HFFc6 (cell line): ENCODE measurements at regions not wholly inside any gene's neighbourhood (a gene's known extent, or its start where the extent isn't known, plus 50 kb on each side); places are given as distances from the start of the nearest gene placed in this dataset.
A peak's percentile ranks its signal among the peaks of the same experiment; 100 is the strongest.

ENCODE experiments used
- DNase-seq: peaks from one replicate; pipeline ENCODE4 v3.0.0-alpha.2; 2018
- H3K27ac Mint-ChIP-seq: 2 replicates; pipeline ENCODE4 v1.8.0; 2020; ENCODE audit warnings: mild to moderate bottlenecking, mixed read lengths
- H3K27me3 Mint-ChIP-seq: 2 replicates; pipeline ENCODE4 v1.8.0; 2021; ENCODE audit warnings: mild to moderate bottlenecking, moderate library complexity, mixed read lengths; ENCODE audit not compliant: insufficient read depth
- H3K36me3 Mint-ChIP-seq: 2 replicates; pipeline ENCODE4 v1.8.0; 2021; ENCODE audit warnings: low read depth, mixed read lengths
- H3K4me1 Mint-ChIP-seq: 2 replicates; pipeline ENCODE4 v1.8.0; 2020; ENCODE audit warnings: low read depth, mixed read lengths
- H3K4me3 Mint-ChIP-seq: 2 replicates; pipeline ENCODE4 v1.8.0; 2020; ENCODE audit warnings: mild to moderate bottlenecking, moderate library complexity, mixed read lengths
- H3K9me3 Mint-ChIP-seq: 2 replicates; pipeline ENCODE4 v1.8.0; 2020; ENCODE audit warnings: mild to moderate bottlenecking, mixed read lengths
- CTCF ChIP-seq: fragments of 200-600 bp; sonication (generic); IDR thresholded peaks from 2 replicates; pipeline ENCODE4 v1.5.0; 2021; ENCODE audit warnings: antibody characterized with exemption, mild to moderate bottlenecking

DNA sequence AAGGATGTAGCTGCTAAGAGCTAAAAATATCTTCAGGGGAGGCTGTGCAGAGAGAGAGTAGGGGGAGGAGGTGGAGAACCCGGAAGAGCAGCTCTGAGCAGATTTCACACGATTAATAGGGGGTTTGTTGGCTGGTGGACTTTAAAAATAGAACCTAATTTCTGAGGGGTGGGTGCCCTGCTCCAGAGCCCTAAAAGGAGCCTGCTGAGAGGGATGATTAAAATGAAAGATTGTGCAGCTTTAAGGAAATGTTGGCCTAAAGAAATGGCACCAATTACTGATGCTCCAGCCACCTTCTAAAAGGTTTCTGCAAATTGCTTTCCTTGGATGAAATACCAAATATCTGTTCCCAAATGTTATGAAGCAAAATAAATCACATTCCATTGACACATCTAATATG lies 202.8 kb upstream of the BTBD3 start:
- no peaks in the 10 kb centered on the region for H3K36me3 Mint-ChIP-seq
- no peak overlapping the region for H3K27ac Mint-ChIP-seq
- no peak for DNase-seq
- H3K9me3 Mint-ChIP-seq: no peaks in the 10 kb centered on the region
- no peak for TF ChIP-seq CTCF
- H3K4me1 Mint-ChIP-seq: peaks cover 25% of the 10 kb centered on the region
- no peaks in the 10 kb centered on the region; the same call in none of the 2 replicates for H3K27me3 Mint-ChIP-seq
- H3K4me3 Mint-ChIP-seq: no peak overlapping the region

- DNase-seq: peak; percentile 93
- Mint-ChIP-seq H3K27me3 (no peaks in the 10 kb centered on the region; the same call in none of the 2 replicates), H3K36me3 (no peaks in the 10 kb centered on the region), H3K27ac (peak overlapping the region; percentile 71), H3K9me3 (no peaks in the 10 kb centered on the region), H3K4me1 (peaks cover 25% of the 10 kb centered on the region), H3K4me3 (peak overlapping the region; percentile 27)
- TF ChIP-seq CTCF: peak; percentile 69
Measured at GRCh38 chr20:11716239-11716944, 201.3 kb upstream of the BTBD3 start.

GRCh38 chr20:11716945-11717248 lies 200.8 kb upstream of the BTBD3 start:
- TF ChIP-seq CTCF: no peak
- Mint-ChIP-seq H3K27ac (peak overlapping the region; percentile 71; the same call in 1 of the 2 replicates), H3K27me3 (peaks cover under 1% of the 10 kb centered on the region)

DNA sequence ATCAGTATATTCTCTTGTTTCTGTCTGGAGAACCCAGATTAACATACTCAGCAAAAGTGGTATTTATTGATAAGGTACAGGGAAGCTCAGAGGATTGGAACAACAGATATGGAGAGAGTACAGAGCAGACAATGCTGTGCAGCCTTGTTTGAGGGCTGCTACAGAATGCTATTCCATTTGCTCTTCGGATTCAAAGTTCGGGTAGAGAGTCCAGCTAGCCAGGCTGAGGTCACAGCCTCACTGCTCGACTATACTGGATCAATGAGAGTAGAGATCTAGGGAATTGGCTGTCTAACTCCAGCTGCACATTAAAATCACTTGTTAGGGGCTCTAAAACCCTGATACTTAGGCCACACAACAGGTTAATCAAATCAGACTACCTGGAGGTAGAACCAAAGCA lies 200.1 kb upstream of the BTBD3 start:
- Mint-ChIP-seq H3K27ac (no peak overlapping the region; the same call in 1 of the 2 replicates), H3K9me3 (no peaks in the 10 kb centered on the region), H3K27me3 (peaks cover 2% of the 10 kb centered on the region), H3K36me3 (no peaks in the 10 kb centered on the region), H3K4me1 (peaks cover 25% of the 10 kb centered on the region), H3K4me3 (no peak overlapping the region)
- DNase-seq: no peak
- TF ChIP-seq CTCF: no peak

More at GRCh38 chr20:11716945-11717248, 200.8 kb upstream of the BTBD3 start:
- 0 out of 2 replicates have a peak overlapping the region, but pooled peaks have one; percentile 8 for H3K4me3 Mint-ChIP-seq
- DNase-seq: no peak
- no peaks in the 10 kb centered on the region for H3K9me3 Mint-ChIP-seq
- peaks cover 25% of the 10 kb centered on the region for H3K4me1 Mint-ChIP-seq
- no peaks in the 10 kb centered on the region for H3K36me3 Mint-ChIP-seq

GRCh38 chr20:11718474-11719094 lies 199.1 kb upstream of the BTBD3 start:
- no peak for DNase-seq

More at GRCh38 chr20:11718474-11719094, 199.1 kb upstream of the BTBD3 start:
- H3K4me1 Mint-ChIP-seq: peaks cover 25% of the 10 kb centered on the region
- no peaks in the 10 kb centered on the region for H3K36me3 Mint-ChIP-seq
- no peak for TF ChIP-seq CTCF
- H3K27me3 Mint-ChIP-seq: peaks cover 2% of the 10 kb centered on the region
- H3K9me3 Mint-ChIP-seq: no peaks in the 10 kb centered on the region
- no peak overlapping the region for H3K27ac Mint-ChIP-seq
- no peak overlapping the region for H3K4me3 Mint-ChIP-seq
